ENCODE measurements at regions not wholly inside any gene's neighbourhood (a gene's known extent, or its start where the extent isn't known, plus 50 kb on each side); places are given as distances from the start of the nearest gene placed in this dataset.

DNA sequence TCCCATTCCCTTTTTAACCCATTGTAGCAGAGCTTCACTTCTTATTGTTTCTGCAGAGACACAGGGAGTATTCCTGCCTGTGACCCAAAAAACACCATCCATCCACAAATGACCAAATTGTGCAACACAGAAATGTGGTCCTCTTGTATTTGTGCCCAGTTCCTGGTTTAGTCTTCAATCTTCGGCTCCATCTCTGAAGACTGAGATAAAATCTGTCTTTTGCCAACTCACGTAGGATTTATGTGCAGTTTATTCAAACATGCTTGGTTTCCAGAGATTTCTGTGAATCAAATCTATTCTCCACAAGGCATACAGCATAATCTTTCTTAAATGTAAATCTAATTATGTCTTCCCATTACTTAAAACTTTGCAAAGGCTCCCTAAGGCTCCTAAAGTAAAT, 307.0 kb downstream of the AASDHPPT start:
- Mint-ChIP-seq H3K27me3 (no peaks in the 10 kb centered on the region), H3K36me3 (ENCODE audit: low read depth) (no peaks in the 10 kb centered on the region), H3K4me3 (no peak overlapping the region), H3K4me1 (ENCODE audit: low read depth) (no peaks in the 10 kb centered on the region), H3K27ac (no peak overlapping the region), H3K9me3 (peaks cover 1% of the 10 kb centered on the region)
- TF ChIP-seq, protein P1, sequence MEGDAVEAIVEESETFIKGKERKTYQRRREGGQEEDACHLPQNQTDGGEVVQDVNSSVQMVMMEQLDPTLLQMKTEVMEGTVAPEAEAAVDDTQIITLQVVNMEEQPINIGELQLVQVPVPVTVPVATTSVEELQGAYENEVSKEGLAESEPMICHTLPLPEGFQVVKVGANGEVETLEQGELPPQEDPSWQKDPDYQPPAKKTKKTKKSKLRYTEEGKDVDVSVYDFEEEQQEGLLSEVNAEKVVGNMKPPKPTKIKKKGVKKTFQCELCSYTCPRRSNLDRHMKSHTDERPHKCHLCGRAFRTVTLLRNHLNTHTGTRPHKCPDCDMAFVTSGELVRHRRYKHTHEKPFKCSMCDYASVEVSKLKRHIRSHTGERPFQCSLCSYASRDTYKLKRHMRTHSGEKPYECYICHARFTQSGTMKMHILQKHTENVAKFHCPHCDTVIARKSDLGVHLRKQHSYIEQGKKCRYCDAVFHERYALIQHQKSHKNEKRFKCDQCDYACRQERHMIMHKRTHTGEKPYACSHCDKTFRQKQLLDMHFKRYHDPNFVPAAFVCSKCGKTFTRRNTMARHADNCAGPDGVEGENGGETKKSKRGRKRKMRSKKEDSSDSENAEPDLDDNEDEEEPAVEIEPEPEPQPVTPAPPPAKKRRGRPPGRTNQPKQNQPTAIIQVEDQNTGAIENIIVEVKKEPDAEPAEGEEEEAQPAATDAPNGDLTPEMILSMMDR (IDR thresholded peaks at IDR 0.05): no peak
- ChIA-PET POLR2A (no interaction called here), CTCF (no interaction called here)
- no peak for ATAC-seq
- DNase-seq: no peak
- intact Hi-C loops (cut with micrococcal nuclease): no loop called here

DNA sequence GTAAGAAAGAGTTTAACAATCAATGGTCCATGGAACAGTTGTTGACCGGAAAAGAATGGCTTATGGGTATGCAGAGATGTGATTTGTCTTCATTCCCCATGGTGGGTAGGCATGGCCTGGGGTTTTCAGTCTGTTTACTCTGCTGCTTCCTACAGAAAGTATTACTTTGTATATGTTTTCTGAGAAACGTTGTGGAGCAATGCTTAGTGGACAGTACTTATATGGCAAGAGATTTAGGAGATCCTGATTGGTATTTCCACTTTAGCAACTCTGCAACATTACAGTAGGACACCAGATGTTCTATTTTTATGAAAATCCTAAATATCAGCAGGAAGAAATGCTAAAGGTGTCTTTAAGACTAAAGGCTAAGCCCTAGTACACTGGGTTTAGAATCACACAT, 309.1 kb downstream of the AASDHPPT start:
- intact Hi-C loops (cut with micrococcal nuclease): no loop called here
- H3K9me3 Mint-ChIP-seq: peaks cover 1% of the 10 kb centered on the region
- ChIA-PET POLR2A (no interaction called here), CTCF (no interaction called here)
- no peak overlapping the region for H3K4me3 Mint-ChIP-seq
- TF ChIP-seq, protein P1 (IDR thresholded peaks at IDR 0.05): no peak
- no peak overlapping the region for H3K27ac Mint-ChIP-seq
- no peaks in the 10 kb centered on the region for H3K4me1 Mint-ChIP-seq (ENCODE audit: low read depth)
- no peaks in the 10 kb centered on the region for H3K36me3 Mint-ChIP-seq (ENCODE audit: low read depth)
- ATAC-seq (no peak), DNase-seq (no peak)
- H3K27me3 Mint-ChIP-seq: no peaks in the 10 kb centered on the region

DNA sequence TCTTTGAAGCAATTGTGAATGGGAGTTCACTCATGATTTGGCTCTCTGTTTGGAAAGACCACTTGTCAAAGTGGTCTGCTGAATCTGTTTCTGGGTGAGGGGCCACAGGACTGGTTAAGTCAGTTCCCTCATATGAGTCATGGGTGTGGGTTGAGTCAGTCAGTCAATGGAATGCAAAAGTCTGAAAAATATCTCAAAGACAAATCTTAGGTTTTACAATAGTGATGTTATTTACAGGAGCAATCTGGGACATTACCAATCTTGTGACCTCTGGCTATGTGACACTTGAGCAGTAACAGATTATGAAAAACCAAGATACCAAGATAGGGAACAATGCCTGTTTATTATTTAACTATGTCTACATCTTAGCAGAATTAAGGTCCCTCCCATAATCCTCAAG, 311.6 kb downstream of the AASDHPPT start:
- H3K27ac Mint-ChIP-seq: no peak overlapping the region
- POLR2A ChIA-PET: no interaction called here
- no peaks in the 10 kb centered on the region for H3K27me3 Mint-ChIP-seq
- peaks cover 1% of the 10 kb centered on the region for H3K9me3 Mint-ChIP-seq
- CTCF ChIA-PET: no interaction called here
- ATAC-seq (no peak), DNase-seq (no peak)
- no peaks in the 10 kb centered on the region for H3K36me3 Mint-ChIP-seq (ENCODE audit: low read depth)
- intact Hi-C loops (cut with micrococcal nuclease): no loop called here
- no peak overlapping the region for H3K4me3 Mint-ChIP-seq
- no peaks in the 10 kb centered on the region for H3K4me1 Mint-ChIP-seq (ENCODE audit: low read depth)
- TF ChIP-seq, protein P1 (IDR thresholded peaks at IDR 0.05): no peak

DNA sequence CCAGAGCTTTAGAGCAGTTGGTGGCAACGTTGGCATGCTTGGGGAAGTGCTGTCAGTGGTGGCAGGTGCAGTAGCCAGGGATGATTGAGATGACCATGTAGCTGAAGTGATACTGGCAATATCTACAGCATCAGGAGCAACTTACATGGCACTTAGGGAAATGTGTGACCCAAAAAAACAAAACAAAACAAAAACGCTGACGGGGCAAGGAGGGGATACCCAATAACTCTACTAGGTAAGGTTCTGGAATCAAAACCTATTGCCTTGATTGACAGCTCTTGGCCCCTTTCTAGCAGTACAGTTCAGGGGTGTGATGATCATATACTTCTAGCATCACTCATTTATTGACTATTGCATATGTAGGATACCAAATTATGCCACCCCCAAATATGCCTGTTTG, 312.6 kb downstream of the AASDHPPT start:
- H3K27me3 Mint-ChIP-seq: no peaks in the 10 kb centered on the region
- H3K36me3 Mint-ChIP-seq (ENCODE audit: low read depth): no peaks in the 10 kb centered on the region
- peaks cover 1% of the 10 kb centered on the region for H3K9me3 Mint-ChIP-seq
- ChIA-PET CTCF (no interaction called here), POLR2A (no interaction called here)
- H3K27ac Mint-ChIP-seq: no peak overlapping the region
- TF ChIP-seq, protein P1 (IDR thresholded peaks at IDR 0.05): no peak
- intact Hi-C loops (cut with micrococcal nuclease): no loop called here
- H3K4me3 Mint-ChIP-seq: no peak overlapping the region
- no peaks in the 10 kb centered on the region for H3K4me1 Mint-ChIP-seq (ENCODE audit: low read depth)
- ATAC-seq: no peak
- DNase-seq: no peak

DNA sequence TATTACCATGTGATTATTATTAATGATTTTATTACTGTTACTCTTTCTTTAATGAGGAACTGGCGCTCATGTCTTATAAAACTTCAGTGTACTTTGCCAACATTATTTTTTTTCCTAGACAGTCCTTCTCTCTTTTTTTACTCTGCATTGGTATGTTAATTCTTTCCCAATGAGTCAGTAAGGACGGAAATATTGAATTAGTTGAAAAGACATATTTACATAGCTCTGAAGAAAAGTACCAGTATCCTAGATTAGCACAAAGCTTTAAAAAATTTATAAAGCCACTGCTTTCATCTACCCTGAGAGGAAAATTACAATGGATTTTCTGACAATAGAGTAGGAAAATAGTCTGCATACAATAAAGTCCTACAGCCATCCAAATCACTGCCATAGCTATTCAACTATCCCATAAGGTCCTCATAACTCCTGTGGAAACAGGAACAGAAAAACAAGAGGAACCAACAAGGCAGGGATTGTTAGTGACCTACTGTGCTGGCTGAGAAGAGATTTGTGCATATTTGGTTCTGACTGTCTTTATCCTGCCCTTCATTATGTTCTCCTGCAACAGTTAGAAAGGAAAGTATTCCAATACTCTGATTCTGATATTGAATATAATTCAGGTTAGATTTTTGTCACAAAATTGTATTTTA, 314.4 kb downstream of the AASDHPPT start:
- POLR2A ChIA-PET: no interaction called here
- H3K27me3 Mint-ChIP-seq: no peaks in the 10 kb centered on the region

More for the DNA sequence above, 314.4 kb downstream of the AASDHPPT start:
- TF ChIP-seq, protein P1 (IDR thresholded peaks at IDR 0.05): no peak
- Mint-ChIP-seq H3K4me3 (no peak overlapping the region), H3K36me3 (ENCODE audit: low read depth) (no peaks in the 10 kb centered on the region), H3K27ac (no peak overlapping the region), H3K9me3 (peaks cover 1% of the 10 kb centered on the region), H3K4me1 (ENCODE audit: low read depth) (no peaks in the 10 kb centered on the region)
- DNase-seq (no peak), ATAC-seq (no peak)
- CTCF ChIA-PET: no interaction called here
- intact Hi-C loops (cut with micrococcal nuclease): no loop called here

Measured in activated CD8-positive, alpha-beta T cell treated with anti-CD3 and anti-CD28 coated beads for 36 hours (primary cell).